HG02870 (cell line): ENCODE measurements at regions not wholly inside any gene's neighbourhood (a gene's known extent, or its start where the extent isn't known, plus 50 kb on each side); places are given as distances from the start of the nearest gene placed in this dataset.
A peak's percentile ranks its signal among the peaks of the same experiment; 100 is the strongest.
"Not testable (repeated sequence)": the region's sequence is repeated elsewhere in the genome, so short reads cannot be mapped to it uniquely, and the experiment has no call there.

Experiments used
- ATAC-seq: cut with Tn5 transposase; IDR thresholded peaks from one replicate; pipeline ENCODE4 v1.9.1; 2021; ENCODE audit warnings: mild to moderate bottlenecking, moderate library complexity; ENCODE audit not compliant: unreplicated experiment

- ATAC-seq: not testable (repeated sequence)
Observed at GRCh38 chr17:46460129-46460528, 52.1 kb upstream of the LRRC37A2 start.

- not testable (repeated sequence) for ATAC-seq
Observed at GRCh38 chr17:46455069-46455468, 57.2 kb upstream of the LRRC37A2 start.

GRCh38 chr17:46454572-46454971 is 57.7 kb upstream of the LRRC37A2 start:
- not testable (repeated sequence) for ATAC-seq

GRCh38 chr17:46453077-46453476 is 59.2 kb upstream of the LRRC37A2 start:
- not testable (repeated sequence) for ATAC-seq

- not testable (repeated sequence) for ATAC-seq
Observed at GRCh38 chr17:46445849-46446248, 66.4 kb upstream of the LRRC37A2 start.

GRCh38 chr17:46445411-46445810 is 66.9 kb upstream of the LRRC37A2 start:
- not testable (repeated sequence) for ATAC-seq

- ATAC-seq: not testable (repeated sequence)
Observed at GRCh38 chr17:46442153-46442552, 70.1 kb upstream of the LRRC37A2 start.

- ATAC-seq: not testable (repeated sequence)
Observed at GRCh38 chr17:46440665-46441064, 71.6 kb upstream of the LRRC37A2 start.

GRCh38 chr17:46434450-46435062 is 73.0 kb upstream of the ARL17B start:
- peak; percentile 53 for ATAC-seq

- ATAC-seq: not testable (repeated sequence)
Observed at GRCh38 chr17:46430300-46430699, 68.7 kb upstream of the ARL17B start.

GRCh38 chr17:46429675-46430074 is 68.1 kb upstream of the ARL17B start:
- not testable (repeated sequence) for ATAC-seq

- ATAC-seq: not testable (repeated sequence)
Observed at GRCh38 chr17:46424187-46424884, 62.8 kb upstream of the ARL17B start.

- not testable (repeated sequence) for ATAC-seq
Observed at GRCh38 chr17:46417907-46418306, 56.3 kb upstream of the ARL17B start.

- ATAC-seq: not testable (repeated sequence)
Observed at GRCh38 chr17:46417261-46417660, 55.7 kb upstream of the ARL17B start.

GRCh38 chr17:46414559-46414958 is 53.0 kb upstream of the ARL17B start:
- ATAC-seq: not testable (repeated sequence)

- ATAC-seq: not testable (repeated sequence)
Observed at GRCh38 chr17:46412156-46412555, 50.6 kb upstream of the ARL17B start.

GRCh38 chr17:46411172-46411852 is 49.7 kb upstream of the ARL17B start:
- not testable (repeated sequence) for ATAC-seq
